GM18951 (cell line): ENCODE measurements at regions not wholly inside any gene's neighbourhood (a gene's known extent, or its start where the extent isn't known, plus 50 kb on each side); places are given as distances from the start of the nearest gene placed in this dataset.
"Not testable (repeated sequence)": the region's sequence is repeated elsewhere in the genome, so short reads cannot be mapped to it uniquely, and the experiment has no call there.

ENCODE experiments used
- POLR2A ChIP-seq: IDR thresholded peaks from 4 replicates; pipeline ENCODE4 v1.6.1; 2011; ENCODE audit warnings: mild to moderate bottlenecking; ENCODE audit not compliant: insufficient read length, insufficient read depth; ENCODE audit errors: extremely low read depth
- in situ Hi-C: fragments of 300-500 bp; cut with MboI; formaldehyde crosslinking; loops from one replicate; pipeline ENCODE4 v1.12.0; 2022; ENCODE audit warnings: low sequenced_read_pairs, mixed read lengths, inconsistent platforms; ENCODE audit not compliant: unreplicated experiment

DNA sequence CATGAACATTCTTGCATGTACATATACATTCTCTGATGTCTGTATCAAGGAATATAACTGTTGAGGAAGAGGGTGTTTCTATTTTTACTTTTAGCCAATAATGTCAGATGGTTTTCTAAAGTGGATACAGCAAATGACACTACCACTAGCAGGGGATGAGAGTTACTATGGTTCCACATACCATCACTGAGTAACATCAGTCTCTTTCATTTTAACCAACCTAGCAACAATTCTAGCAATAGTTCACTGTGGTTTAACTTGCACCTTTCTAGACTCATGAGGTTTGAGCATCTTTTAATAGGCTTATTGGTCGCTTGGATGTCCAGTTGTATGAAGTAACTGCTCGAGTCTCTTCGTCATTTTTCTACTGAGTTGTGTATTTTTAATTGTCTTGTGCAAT lies 68.5 kb upstream of the ZNF746 start:
- in situ Hi-C loops: no loop called here
- TF ChIP-seq POLR2A: no peak

DNA sequence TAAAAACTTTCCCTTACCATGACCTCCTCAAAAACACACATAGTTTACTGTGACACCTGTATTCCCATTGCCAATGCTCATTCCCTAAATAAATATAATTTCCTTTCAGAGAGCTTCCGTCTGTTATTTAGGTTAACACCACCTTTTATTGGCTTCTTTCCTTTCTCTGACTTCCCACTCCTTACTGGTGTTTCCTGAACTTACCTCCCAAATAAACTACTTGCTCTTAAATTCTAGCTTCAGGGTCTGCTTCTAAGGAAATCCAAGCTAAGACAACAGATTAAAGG lies 67.4 kb upstream of the ZNF746 start:
- in situ Hi-C loops: no loop called here
- TF ChIP-seq POLR2A: no peak

DNA sequence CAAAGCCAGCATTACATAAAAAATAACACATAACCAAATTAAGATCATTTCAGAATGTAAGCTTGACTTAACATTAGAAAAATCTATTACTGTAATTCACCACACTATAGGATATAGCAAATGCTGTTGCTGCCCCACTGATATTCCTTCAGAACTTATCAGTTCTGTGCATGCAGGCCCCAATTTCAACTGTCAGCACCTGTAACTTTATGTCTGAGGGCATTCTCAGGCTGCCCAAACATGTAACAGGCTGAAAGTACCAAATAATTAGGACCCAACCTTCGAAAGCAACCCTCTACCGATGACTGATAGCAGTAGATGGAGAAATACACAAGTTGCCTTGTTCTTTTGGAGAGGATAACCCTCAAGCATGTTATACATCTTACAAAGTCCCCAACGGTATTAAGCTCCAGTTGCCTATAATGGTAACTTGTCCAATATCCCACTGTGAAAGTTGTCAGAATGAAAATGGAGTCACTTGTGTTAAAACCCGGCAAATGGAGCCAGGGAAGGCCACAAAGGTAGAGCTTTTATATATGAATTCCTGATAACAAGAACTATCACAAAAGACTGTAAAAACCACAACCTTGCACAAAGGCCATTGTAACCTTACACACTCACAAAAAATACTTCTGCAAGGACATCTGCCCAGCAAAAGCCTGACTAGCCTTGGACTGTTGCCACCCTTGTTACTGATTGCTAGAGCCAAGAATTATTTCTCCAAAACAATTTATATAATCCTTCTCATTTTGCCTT lies 66.9 kb upstream of the ZNF746 start:
- in situ Hi-C loops: no loop called here
- TF ChIP-seq POLR2A: no peak

DNA sequence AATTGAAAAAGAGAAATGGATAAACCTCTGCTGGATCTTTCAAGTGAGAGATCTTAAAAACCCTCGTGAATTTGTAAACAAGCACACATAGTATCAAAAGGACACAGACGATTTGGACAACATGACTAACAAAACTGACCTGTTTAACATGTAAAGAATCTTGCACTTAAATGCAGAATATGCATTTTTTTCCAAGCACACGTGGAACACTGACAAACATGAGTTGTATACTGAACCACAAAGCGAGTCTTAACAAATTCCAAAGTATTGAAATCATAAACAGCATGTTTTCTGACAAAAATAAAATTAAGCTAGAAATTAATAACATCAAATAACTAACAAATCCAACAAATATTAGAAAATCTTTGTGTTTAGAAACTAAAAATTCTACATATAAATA lies 65.0 kb upstream of the ZNF746 start:
- in situ Hi-C loops: no loop called here
- no peak for TF ChIP-seq POLR2A

DNA sequence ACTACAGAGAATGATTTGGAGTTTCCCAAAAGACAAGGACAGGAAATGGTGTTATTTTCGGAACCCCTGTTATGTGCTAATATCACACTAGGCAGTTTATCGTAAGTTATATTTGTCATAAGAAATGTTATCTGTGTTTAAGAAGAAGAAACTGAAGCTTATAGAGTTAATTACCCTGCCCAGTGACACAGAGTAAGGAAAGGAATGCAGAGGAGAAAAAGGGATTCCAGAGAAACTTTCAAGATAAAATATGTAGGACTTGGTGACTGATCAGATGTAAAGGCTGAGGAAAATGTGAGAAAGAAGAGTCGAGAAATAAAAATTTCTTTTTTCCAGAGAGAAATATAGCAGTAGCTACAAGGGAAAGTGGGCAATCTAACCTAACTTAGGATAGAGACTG lies 63.5 kb upstream of the ZNF746 start:
- no peak for TF ChIP-seq POLR2A
- in situ Hi-C loops: no loop called here

DNA sequence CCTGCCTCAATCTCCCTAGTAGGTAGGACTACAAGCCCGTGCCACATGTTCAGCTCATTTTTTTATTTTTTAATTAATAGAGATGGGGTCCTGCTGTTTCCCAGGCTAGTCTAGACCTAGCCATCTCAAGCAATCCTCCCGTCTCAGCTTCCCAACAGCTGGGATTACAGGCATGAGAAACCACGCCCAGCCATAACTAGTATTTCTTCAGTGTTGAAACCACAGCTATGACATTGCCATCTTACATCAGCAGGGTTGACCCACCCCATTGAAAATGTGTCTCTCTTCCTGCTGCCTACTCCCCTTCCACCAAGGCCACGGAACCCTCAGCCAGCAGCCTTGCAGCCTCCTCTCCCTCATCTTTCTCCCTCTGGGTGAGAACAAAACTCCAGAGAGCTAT lies 62.1 kb upstream of the ZNF746 start:
- no peak for TF ChIP-seq POLR2A
- in situ Hi-C loops: no loop called here

DNA sequence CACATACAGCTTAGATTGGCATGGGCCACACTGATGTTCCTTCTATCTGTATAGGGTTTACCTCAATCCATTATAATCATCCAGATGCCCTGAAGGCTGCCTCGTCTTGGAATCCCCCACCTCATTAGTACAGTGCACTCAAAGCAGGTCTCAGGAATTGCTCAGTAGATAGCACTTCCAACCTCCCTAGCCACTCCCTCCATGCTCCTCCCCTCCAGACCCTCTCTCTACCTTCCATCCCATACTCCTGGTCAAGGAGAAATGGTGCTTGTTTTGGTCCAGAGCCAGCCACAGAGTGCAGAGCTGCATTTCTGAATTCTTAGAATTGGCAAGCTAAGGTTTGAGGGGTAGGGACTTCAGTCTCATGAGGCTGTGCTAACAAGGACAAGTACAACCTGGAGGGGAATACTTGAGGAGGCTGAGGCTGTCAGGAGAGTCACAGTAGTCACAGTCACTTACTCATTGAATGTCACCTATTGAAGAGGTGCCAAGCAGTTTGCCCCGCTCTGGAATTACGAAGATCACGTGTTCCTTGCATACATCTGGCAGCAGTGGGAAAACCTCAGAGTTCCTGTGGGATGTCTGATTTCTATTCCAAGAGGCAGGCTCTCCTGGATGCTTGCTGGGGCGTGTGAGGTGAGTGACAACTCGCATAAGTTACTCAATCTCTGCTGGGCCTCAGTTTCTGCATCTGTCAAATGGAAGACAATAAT lies 60.7 kb upstream of the ZNF746 start:
- no peak for TF ChIP-seq POLR2A
- in situ Hi-C loops: no loop called here

DNA sequence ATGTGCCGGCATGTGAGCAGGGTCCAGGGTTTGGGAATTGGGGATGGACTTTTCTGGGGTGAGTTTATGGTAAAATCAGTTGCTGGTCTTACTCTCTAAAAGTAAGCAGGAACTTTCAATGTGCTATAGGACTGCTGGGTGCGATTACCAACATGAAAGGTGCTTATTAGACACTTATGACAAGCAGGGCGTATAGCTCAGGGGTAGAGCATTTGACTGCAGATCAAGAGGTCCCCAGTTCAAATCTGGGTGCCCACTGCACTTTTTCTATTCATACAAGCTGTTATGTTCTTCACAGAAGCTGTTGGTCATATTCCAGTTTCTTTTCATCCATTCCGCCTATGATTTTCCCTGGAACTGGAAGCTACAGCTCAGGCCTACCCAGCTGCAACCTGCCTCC lies 58.9 kb upstream of the ZNF746 start:
- in situ Hi-C loops: not testable (repeated sequence)

DNA sequence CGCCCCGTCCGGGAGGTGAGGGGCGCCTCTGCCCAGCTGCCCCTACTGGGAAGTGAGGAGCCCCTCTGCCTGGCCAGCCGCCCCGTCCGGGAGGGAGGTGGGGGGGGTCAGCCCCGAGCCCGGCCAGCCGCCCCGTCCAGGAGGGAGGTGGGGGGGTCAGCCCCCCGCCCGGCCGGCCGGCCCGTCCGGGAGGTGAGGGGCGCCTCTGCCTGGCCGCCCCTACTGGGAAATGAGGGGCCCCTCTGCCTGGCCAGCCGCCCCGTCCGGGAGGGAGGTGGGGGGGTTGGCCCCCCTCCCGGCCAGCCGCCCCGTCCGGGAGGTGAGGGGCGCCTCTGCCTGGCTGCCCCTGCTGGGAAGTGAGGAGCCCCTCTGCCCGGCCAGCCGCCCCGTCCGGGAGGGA lies 57.2 kb upstream of the ZNF746 start:
- in situ Hi-C loops: not testable (repeated sequence)

DNA sequence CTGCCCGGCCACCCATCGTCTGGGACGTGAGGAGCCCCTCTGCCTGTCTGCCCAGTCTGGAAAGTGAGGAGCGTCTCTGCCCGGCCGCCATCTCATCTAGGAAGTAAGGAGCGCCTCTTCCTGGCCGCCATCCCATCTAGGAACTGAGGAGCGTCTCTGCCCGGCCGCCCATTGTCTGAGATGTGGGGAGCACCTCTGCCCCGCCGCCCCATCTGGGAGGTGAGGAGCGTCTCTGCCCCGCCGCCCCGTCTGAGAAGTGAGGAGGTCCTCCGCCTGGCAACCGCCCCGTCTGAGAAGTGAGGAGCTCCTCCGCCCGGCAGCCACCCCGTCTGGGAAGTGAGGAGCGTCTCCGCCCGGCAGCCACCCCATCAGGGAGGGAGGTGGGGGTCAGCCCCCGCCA lies 56.4 kb upstream of the ZNF746 start:
- in situ Hi-C loops: not testable (repeated sequence)

DNA sequence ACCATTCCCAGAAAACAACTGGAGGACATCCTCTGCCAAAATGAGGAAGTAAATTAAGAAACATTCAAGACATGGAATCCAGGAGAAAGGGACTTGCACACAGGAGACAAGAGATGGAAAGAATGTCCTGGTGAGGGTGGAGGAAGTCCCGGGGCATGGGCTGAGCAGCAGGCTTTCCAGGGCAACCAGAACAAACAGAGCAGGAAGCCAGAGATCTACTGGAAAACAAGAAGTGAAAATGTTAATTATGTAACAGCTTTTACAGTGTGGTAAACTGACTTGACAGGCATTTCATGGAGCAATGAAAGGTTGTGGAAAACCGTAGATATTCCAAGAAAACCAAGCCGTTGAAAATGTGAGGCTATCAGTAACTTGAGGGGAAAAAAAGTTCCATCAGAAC lies 55.2 kb upstream of the ZNF746 start:
- in situ Hi-C loops: no loop called here
- no peak for TF ChIP-seq POLR2A
